ENCODE measurements at regions not wholly inside any gene's neighbourhood (a gene's known extent, or its start where the extent isn't known, plus 50 kb on each side); places are given as distances from the start of the nearest gene placed in this dataset.

DNA sequence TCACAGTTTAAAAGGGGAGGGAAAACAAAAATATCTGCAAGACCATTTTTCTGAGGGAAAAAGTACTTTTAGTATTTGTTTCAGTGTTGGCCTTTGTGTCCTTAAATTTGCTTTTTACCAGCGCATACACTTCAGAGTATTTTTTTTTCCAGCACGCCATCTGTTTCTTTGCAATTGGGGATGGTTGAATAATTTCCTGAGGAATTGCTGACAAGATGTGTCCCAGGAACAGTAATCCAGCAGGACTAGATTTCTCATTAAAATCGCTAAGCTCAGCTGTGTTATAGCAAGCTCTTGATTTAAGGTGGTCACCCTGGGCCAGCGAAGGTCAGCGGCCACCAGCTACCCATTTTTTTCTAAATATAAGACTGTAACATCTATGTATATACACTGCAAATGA is 156.9 kb upstream of the RHOBTB1 start:
- 38 to 52% (median 43%) methylated on average over 5 of the region's 5 CpGs for WGBS, 3 donors
- Histone ChIP-seq H3K27me3 (ENCODE audit: insufficient read depth in 3 of 3, low read length in 2 of 3) (no peaks in the 10 kb centered on the region), H3K4me3 (no peak overlapping the region), H3K4me1 (no peaks in the 10 kb centered on the region), H3K27ac (no peak overlapping the region), H3K36me3 (ENCODE audit: insufficient read depth in 1 of 2, low read depth in 1 of 2) (no peaks in the 10 kb centered on the region), H3K9me3 (no peaks in the 10 kb centered on the region)
- DNase-seq = no peak
- no peak for ATAC-seq
- intact Hi-C loops (cut with DNase I) = no loop called here
- TF ChIP-seq, protein P1, sequence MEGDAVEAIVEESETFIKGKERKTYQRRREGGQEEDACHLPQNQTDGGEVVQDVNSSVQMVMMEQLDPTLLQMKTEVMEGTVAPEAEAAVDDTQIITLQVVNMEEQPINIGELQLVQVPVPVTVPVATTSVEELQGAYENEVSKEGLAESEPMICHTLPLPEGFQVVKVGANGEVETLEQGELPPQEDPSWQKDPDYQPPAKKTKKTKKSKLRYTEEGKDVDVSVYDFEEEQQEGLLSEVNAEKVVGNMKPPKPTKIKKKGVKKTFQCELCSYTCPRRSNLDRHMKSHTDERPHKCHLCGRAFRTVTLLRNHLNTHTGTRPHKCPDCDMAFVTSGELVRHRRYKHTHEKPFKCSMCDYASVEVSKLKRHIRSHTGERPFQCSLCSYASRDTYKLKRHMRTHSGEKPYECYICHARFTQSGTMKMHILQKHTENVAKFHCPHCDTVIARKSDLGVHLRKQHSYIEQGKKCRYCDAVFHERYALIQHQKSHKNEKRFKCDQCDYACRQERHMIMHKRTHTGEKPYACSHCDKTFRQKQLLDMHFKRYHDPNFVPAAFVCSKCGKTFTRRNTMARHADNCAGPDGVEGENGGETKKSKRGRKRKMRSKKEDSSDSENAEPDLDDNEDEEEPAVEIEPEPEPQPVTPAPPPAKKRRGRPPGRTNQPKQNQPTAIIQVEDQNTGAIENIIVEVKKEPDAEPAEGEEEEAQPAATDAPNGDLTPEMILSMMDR (IDR thresholded peaks at IDR 0.05) = no peak

DNA sequence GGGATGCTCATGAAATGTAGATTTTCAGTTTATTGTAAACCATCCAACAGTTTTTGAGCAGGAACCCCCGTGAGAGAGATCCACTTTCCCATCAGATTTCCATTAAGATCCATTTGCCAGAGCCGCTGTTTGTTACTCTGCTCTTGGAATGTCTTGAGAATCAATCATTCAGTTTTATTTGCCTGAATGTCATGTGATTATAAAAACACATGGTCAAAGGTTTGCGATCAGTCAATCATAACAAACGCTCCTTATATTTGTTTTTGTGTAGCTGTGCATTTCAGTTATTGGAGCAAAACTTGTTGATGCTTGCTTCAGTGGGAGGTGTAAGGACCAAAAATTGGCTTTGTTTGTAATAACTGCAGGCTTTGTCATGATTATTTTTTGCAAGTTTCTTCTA is 155.8 kb upstream of the RHOBTB1 start:
- intact Hi-C loops (cut with DNase I) = no loop called here
- Histone ChIP-seq H3K9me3 (no peaks in the 10 kb centered on the region), H3K27ac (no peak overlapping the region), H3K4me3 (no peak overlapping the region), H3K36me3 (ENCODE audit: insufficient read depth in 1 of 2, low read depth in 1 of 2) (no peaks in the 10 kb centered on the region), H3K27me3 (ENCODE audit: insufficient read depth in 3 of 3, low read length in 2 of 3) (no peaks in the 10 kb centered on the region), H3K4me1 (no peaks in the 10 kb centered on the region)
- TF ChIP-seq, protein P1 (IDR thresholded peaks at IDR 0.05) = no peak
- DNase-seq = no peak
- 69 to 75% (median 71%) methylated on average over 4 of the region's 4 CpGs for WGBS, 3 donors
- ATAC-seq = no peak

DNA sequence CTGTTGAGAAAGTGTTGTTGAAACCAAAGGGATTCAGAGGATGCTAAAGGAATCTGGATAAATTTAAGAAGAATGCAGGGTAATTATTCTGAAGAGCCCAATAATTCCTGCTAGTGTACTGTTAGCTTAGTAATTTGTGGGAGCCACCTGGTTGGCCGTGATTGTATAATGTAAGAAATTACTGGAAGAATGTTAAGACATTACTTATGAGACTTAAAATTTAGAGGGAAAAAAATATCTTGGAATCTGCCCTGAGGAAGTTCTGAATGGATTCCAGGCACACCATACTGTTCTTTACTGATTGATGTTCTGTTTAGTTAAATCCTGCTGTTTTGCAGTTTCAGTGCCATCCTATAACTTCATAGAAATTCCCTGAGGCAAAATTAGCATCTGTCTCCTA is 155.0 kb upstream of the RHOBTB1 start:
- WGBS, 3 donors = 79 to 83% (median 82%) methylated on average over 1 of the region's 1 CpG
- intact Hi-C loops (cut with DNase I) = no loop called here
- H3K4me3 ChIP-seq = no peak overlapping the region
- ATAC-seq (no peak), DNase-seq (no peak)
- no peaks in the 10 kb centered on the region for H3K36me3 ChIP-seq (ENCODE audit: insufficient read depth in 1 of 2, low read depth in 1 of 2)
- H3K27ac ChIP-seq = no peak overlapping the region
- no peaks in the 10 kb centered on the region for H3K4me1 ChIP-seq
- TF ChIP-seq, protein P1 (IDR thresholded peaks at IDR 0.05) = no peak
- no peaks in the 10 kb centered on the region for H3K27me3 ChIP-seq (ENCODE audit: insufficient read depth in 3 of 3, low read length in 2 of 3)
- H3K9me3 ChIP-seq = no peaks in the 10 kb centered on the region

DNA sequence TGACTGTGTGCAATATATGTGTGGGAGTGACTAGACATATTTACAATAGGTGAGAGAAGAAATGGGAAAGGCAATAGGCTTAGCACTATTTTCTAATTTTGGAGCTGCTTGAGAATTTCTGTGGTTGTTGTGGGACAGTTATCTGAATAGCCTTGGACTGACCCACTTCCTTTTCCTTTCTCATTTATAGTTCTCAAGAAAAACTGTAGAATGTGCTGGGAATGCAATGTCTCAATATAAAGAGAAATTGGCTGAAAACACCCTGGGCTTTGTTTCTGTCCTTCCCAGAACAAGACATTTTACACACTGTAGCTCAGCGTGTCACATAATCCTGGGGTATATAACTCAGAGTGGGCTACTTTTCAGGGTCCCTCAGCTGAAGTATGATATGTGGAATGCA is 153.0 kb upstream of the RHOBTB1 start:
- 61 to 93% (median 84%) methylated on average over 1 of the region's 1 CpG for WGBS, 3 donors
- no peak for ATAC-seq
- Histone ChIP-seq H3K27me3 (ENCODE audit: insufficient read depth in 3 of 3, low read length in 2 of 3) (no peaks in the 10 kb centered on the region), H3K36me3 (ENCODE audit: insufficient read depth in 1 of 2, low read depth in 1 of 2) (no peaks in the 10 kb centered on the region), H3K9me3 (no peaks in the 10 kb centered on the region), H3K4me3 (no peak overlapping the region), H3K4me1 (no peaks in the 10 kb centered on the region), H3K27ac (no peak overlapping the region)
- TF ChIP-seq, protein P1 (IDR thresholded peaks at IDR 0.05) = no peak
- no peak for DNase-seq
- intact Hi-C loops (cut with DNase I) = no loop called here

DNA sequence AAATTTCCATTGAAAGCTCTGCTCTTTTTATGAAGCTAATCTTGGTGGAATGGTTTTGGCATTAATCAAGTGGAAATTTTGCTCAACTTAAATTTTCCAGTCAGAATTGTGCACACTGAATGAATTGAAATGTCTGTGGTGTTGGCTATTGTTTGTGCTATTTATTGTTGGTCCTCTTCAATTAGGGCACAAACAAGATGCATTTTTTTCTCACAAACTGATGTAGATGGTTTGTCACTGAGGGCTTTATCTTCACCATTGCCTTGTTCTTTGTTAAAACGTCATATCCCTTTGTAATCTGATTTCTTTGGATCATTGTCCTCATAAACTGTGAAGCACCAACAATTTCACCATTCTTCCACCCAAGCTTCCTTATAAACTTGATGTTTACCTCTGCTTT is 152.1 kb upstream of the RHOBTB1 start:
- H3K27ac ChIP-seq = no peak overlapping the region
- no peaks in the 10 kb centered on the region for H3K27me3 ChIP-seq (ENCODE audit: insufficient read depth in 3 of 3, low read length in 2 of 3)
- no peak overlapping the region for H3K4me3 ChIP-seq
- no peaks in the 10 kb centered on the region for H3K36me3 ChIP-seq (ENCODE audit: insufficient read depth in 1 of 2, low read depth in 1 of 2)
- no peak for ATAC-seq
- no peaks in the 10 kb centered on the region for H3K9me3 ChIP-seq
- intact Hi-C loops (cut with DNase I) = no loop called here
- no peak for DNase-seq
- TF ChIP-seq, protein P1 (IDR thresholded peaks at IDR 0.05) = no peak
- 58 to 63% (median 62%) methylated on average over 1 of the region's 1 CpG for WGBS, 3 donors
- H3K4me1 ChIP-seq = no peaks in the 10 kb centered on the region
